ENCODE measurements at regions not wholly inside any gene's neighbourhood (a gene's known extent, or its start where the extent isn't known, plus 50 kb on each side); places are given as distances from the start of the nearest gene placed in this dataset.

GRCh38 chr1:76005765-76006164 is 68.8 kb upstream of the ST6GALNAC3 start:
- TF ChIP-seq EGR1 (IDR thresholded peaks at IDR 0.05) (no peak), USF1 (IDR thresholded peaks at IDR 0.05) (no peak), FOXM1 (IDR thresholded peaks at IDR 0.05; ENCODE audit: borderline replicate concordance, low read depth) (no peak), MAX (IDR thresholded peaks at IDR 0.05) (no peak), ZBTB7A (IDR thresholded peaks at IDR 0.05; ENCODE audit: low read depth) (no peak)

GRCh38 chr1:76006234-76006633 is 68.3 kb upstream of the ST6GALNAC3 start:
- TF ChIP-seq EP300 (IDR thresholded peaks at IDR 0.05; ENCODE audit: borderline replicate concordance) (no peak), ZBTB7A (IDR thresholded peaks at IDR 0.05; ENCODE audit: low read depth) (no peak), FOXM1 (IDR thresholded peaks at IDR 0.05; ENCODE audit: borderline replicate concordance, low read depth) (no peak), CEBPB (IDR thresholded peaks at IDR 0.05) (no peak), TAF1 (IDR thresholded peaks at IDR 0.05; ENCODE audit: low read depth) (no peak), USF1 (IDR thresholded peaks at IDR 0.05) (no peak)

GRCh38 chr1:76010802-76011201 is 63.7 kb upstream of the ST6GALNAC3 start:
- TF ChIP-seq EP300 (IDR thresholded peaks at IDR 0.05; ENCODE audit: borderline replicate concordance) (no peak), NFIC (IDR thresholded peaks at IDR 0.05) (no peak), TAF1 (IDR thresholded peaks at IDR 0.05; ENCODE audit: low read depth) (no peak), REST (IDR thresholded peaks at IDR 0.05; ENCODE audit: low read depth) (no peak), TCF12 (IDR thresholded peaks at IDR 0.05; ENCODE audit: low read depth) (no peak)

GRCh38 chr1:76012341-76013205 is 62.0 kb upstream of the ST6GALNAC3 start:
- TF ChIP-seq MAX (IDR thresholded peaks at IDR 0.05) (no peak), RAD21 (IDR thresholded peaks at IDR 0.05; ENCODE audit: low read depth) (no peak), ZBTB7A (IDR thresholded peaks at IDR 0.05; ENCODE audit: low read depth) (no peak), FOXM1 (IDR thresholded peaks at IDR 0.05; ENCODE audit: borderline replicate concordance, low read depth) (no peak), TAF1 (IDR thresholded peaks at IDR 0.05; ENCODE audit: low read depth) (no peak), YY1 (IDR thresholded peaks at IDR 0.05; ENCODE audit: low read depth) (no peak), TCF12 (IDR thresholded peaks at IDR 0.05; ENCODE audit: low read depth) (no peak), CEBPB (IDR thresholded peaks at IDR 0.05) (no peak), USF1 (IDR thresholded peaks at IDR 0.05) (no peak), CREB1 (IDR thresholded peaks at IDR 0.05; ENCODE audit: low read depth) (no peak), EP300 (IDR thresholded peaks at IDR 0.05; ENCODE audit: borderline replicate concordance) (no peak), TEAD4 (IDR thresholded peaks at IDR 0.05) (no peak), REST (IDR thresholded peaks at IDR 0.05; ENCODE audit: low read depth) (no peak)

GRCh38 chr1:76013206-76013581 is 61.4 kb upstream of the ST6GALNAC3 start:
- TF ChIP-seq YY1 (IDR thresholded peaks at IDR 0.05; ENCODE audit: low read depth), result no peak

GRCh38 chr1:76015478-76016103 is 59.0 kb upstream of the ST6GALNAC3 start:
- TF ChIP-seq TEAD4 (IDR thresholded peaks at IDR 0.05), result no peak
- no peak for TF ChIP-seq MAX (IDR thresholded peaks at IDR 0.05)
- no peak for TF ChIP-seq CREB1 (IDR thresholded peaks at IDR 0.05; ENCODE audit: low read depth)
- no peak for TF ChIP-seq TCF12 (IDR thresholded peaks at IDR 0.05; ENCODE audit: low read depth)
- TF ChIP-seq EGR1 (IDR thresholded peaks at IDR 0.05), result no peak
- TF ChIP-seq FOXM1 (IDR thresholded peaks at IDR 0.05; ENCODE audit: borderline replicate concordance, low read depth), result no peak
- TF ChIP-seq NFIC (IDR thresholded peaks at IDR 0.05), result no peak
- TF ChIP-seq USF1 (IDR thresholded peaks at IDR 0.05), result no peak
- no peak for TF ChIP-seq RAD21 (IDR thresholded peaks at IDR 0.05; ENCODE audit: low read depth)
- TF ChIP-seq TAF1 (IDR thresholded peaks at IDR 0.05; ENCODE audit: low read depth), result no peak
- no peak for TF ChIP-seq REST (IDR thresholded peaks at IDR 0.05; ENCODE audit: low read depth)
- no peak for TF ChIP-seq EP300 (IDR thresholded peaks at IDR 0.05; ENCODE audit: borderline replicate concordance)
- no peak for TF ChIP-seq CEBPB (IDR thresholded peaks at IDR 0.05)
- TF ChIP-seq YY1 (IDR thresholded peaks at IDR 0.05; ENCODE audit: low read depth), result no peak
- no peak for TF ChIP-seq ZBTB7A (IDR thresholded peaks at IDR 0.05; ENCODE audit: low read depth)
